ENCODE measurements at regions not wholly inside any gene's neighbourhood (a gene's known extent, or its start where the extent isn't known, plus 50 kb on each side); places are given as distances from the start of the nearest gene placed in this dataset.
A peak's percentile ranks its signal among the peaks of the same experiment; 100 is the strongest.

DNA sequence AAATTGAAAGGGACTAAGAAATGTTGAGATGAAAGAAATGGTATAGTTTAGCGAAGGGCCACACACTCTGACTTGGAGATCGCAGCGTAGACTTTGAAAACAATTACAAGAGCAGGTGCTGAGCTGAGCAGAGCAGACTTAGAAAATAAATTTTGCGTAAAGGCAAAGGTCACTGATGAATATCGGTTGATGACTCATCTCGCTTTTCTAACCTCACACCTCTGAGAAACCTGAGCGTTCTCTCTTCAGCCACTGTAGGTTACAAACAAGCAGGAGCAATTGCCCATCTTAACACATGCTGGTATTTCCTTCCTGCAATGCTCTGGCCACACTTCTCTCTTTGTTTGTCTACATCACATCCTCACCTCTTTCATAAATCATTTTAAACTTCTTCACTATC is 190.6 kb upstream of the C9orf72 start:
- DNase-seq (ENCODE audit: low read depth in 1 of 2, low spot score in 2 of 2) (no peak), FAIRE-seq (no peak)
- no peaks in the 10 kb centered on the region for H3K36me3 ChIP-seq (ENCODE audit: control insufficient read depth in 2 of 4, insufficient read depth in 4 of 4, low read length in 3 of 4)
- H3K9me3 ChIP-seq (ENCODE audit: insufficient read depth in 2 of 2, low read depth in 1 of 2, low read length in 1 of 2) = 0 out of 4 replicates have a peak, but pooled peaks cover 0 to 3% of the 10 kb centered on the region in 2 experiments
- H3K4me1 ChIP-seq (replicated peaks in 1 of 4; ENCODE audit: control insufficient read depth in 3 of 4, insufficient read depth in 4 of 4, low read length in 3 of 4) = no peaks in the 10 kb centered on the region
- H3K14ac ChIP-seq (ENCODE audit: insufficient read length) = no peak overlapping the region
- H2BK15ac ChIP-seq (ENCODE audit: low read length) = no peak overlapping the region; the same call in 1 of the 2 replicates
- WGBS, 2 experiments (ENCODE audit: extremely low coverage in 1 of 2, insufficient coverage in 1 of 2, insufficient read length in 1 of 2, insufficient replicate concordance in 2 of 2, low coverage in 1 of 2, low lambda C conversion rate in 2 of 2, missing lambda C conversion rate in 1 of 2) = 98% methylated on average over 7 of the region's 7 CpGs; no CpG with 5 or more reads in 1 of the 2 experiments
- no peak overlapping the region for H4K91ac ChIP-seq (replicated peaks; ENCODE audit: insufficient read length, low read length)
- H3K79me1 ChIP-seq (ENCODE audit: low read depth, low read length) = no peaks in the 10 kb centered on the region
- H3K23me2 ChIP-seq (ENCODE audit: low read depth, low read length) = no peaks in the 10 kb centered on the region
- H2BK20ac ChIP-seq (ENCODE audit: low read length) = no peak overlapping the region
- H2AFZ ChIP-seq (ENCODE audit: low read length) = no peak overlapping the region
- no peak overlapping the region for H3K23ac ChIP-seq (ENCODE audit: insufficient read length)
- H3K4me2 ChIP-seq (ENCODE audit: insufficient read depth in 1 of 2, low read depth in 2 of 2, low read length in 2 of 2) = no peak overlapping the region
- CTCF ChIA-PET (ENCODE audit: partially characterized antibody) = no interaction called here
- H3K18ac ChIP-seq (ENCODE audit: extremely low read depth, low read length) = no peak overlapping the region
- H4K5ac ChIP-seq (ENCODE audit: insufficient read length, low read depth, low read length) = no peak overlapping the region
- H2AK5ac ChIP-seq (ENCODE audit: low read depth, low read length) = no peak overlapping the region
- no peaks in the 10 kb centered on the region for H4K20me1 ChIP-seq (replicated peaks in 1 of 2; ENCODE audit: control insufficient read depth in 1 of 2, insufficient read depth in 2 of 2, low read length in 2 of 2)
- H3K4me3 ChIP-seq (ENCODE audit: extremely low read depth in 1 of 4, insufficient read depth in 2 of 4, low read depth in 3 of 4, low read length in 4 of 4) = no peak overlapping the region
- no peak overlapping the region for H3K4ac ChIP-seq (replicated peaks; ENCODE audit: insufficient read length, low read depth, low read length)
- H3K27ac ChIP-seq (ENCODE audit: low read depth, low read length) = no peak overlapping the region
- H4K8ac ChIP-seq (ENCODE audit: extremely low read depth, insufficient read depth, low read length) = no peak overlapping the region
- H3K27me3 ChIP-seq (replicated peaks in 1 of 4; ENCODE audit: control insufficient read depth in 3 of 4, extremely low read depth in 1 of 4, insufficient read depth in 3 of 4, low read length in 3 of 4) = no peaks in the 10 kb centered on the region
- no peaks in the 10 kb centered on the region for H3K79me2 ChIP-seq (ENCODE audit: control insufficient read depth in 1 of 2, insufficient read depth in 2 of 2, low read length in 2 of 2)
- peak overlapping the region; percentile 10; the same call in 1 of the 2 replicates for H2BK12ac ChIP-seq (ENCODE audit: low read depth, low read length)
- no peak overlapping the region for H3K9ac ChIP-seq (replicated peaks in 1 of 4; ENCODE audit: extremely low read depth in 1 of 4, low read depth in 3 of 4, low read length in 3 of 4)
- H3K56ac ChIP-seq (replicated peaks; ENCODE audit: insufficient read length, low read depth, low read length) = no peak overlapping the region
- H2BK120ac ChIP-seq (replicated peaks; ENCODE audit: low read depth, low read length) = no peak overlapping the region
- POLR2A ChIA-PET (ENCODE audit: partially characterized antibody) = interaction anchor here (0.9 kb wide), 1 partner anchor 9 kb away, joined by 3 read pairs; no protein-coding TSS in a partner anchor
- H2BK5ac ChIP-seq (ENCODE audit: low read depth, low read length) = no peak overlapping the region
- TF ChIP-seq RFX5 (IDR thresholded peaks at IDR 0.05; ENCODE audit: borderline replicate concordance, low read depth, low read length) (no peak), SIRT6 (IDR thresholded peaks at IDR 0.05; ENCODE audit: low read length) (no peak), POLR2AphosphoS5 (IDR thresholded peaks at IDR 0.05; ENCODE audit: low read depth, low read length) (no peak), EZH2 (IDR thresholded peaks at IDR 0.05; ENCODE audit: low read depth, low read length, severe bottlenecking) (no peak), NRF1 (IDR thresholded peaks at IDR 0.05; ENCODE audit: low read depth, low read length) (no peak), GABPA (IDR thresholded peaks at IDR 0.05; ENCODE audit: borderline replicate concordance, insufficient read depth, low read length) (no peak), SRF (IDR thresholded peaks at IDR 0.05; ENCODE audit: low read depth, low read length) (no peak), CTBP2 (IDR thresholded peaks at IDR 0.05; ENCODE audit: borderline replicate concordance, insufficient read depth, insufficient read length, low read length) (no peak), SUZ12 (IDR thresholded peaks at IDR 0.05; ENCODE audit: low read length) (no peak), EGR1 (IDR thresholded peaks at IDR 0.05; ENCODE audit: borderline replicate concordance, low read depth, low read length) (no peak), NANOG (IDR thresholded peaks at IDR 0.05; ENCODE audit: insufficient read depth, low read depth, low read length, poor library complexity, severe bottlenecking) (no peak)
- TF ChIP-seq, protein P1, sequence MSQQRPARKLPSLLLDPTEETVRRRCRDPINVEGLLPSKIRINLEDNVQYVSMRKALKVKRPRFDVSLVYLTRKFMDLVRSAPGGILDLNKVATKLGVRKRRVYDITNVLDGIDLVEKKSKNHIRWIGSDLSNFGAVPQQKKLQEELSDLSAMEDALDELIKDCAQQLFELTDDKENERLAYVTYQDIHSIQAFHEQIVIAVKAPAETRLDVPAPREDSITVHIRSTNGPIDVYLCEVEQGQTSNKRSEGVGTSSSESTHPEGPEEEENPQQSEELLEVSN (IDR thresholded peaks at IDR 0.05) = no peak
- TF ChIP-seq, protein P2, sequence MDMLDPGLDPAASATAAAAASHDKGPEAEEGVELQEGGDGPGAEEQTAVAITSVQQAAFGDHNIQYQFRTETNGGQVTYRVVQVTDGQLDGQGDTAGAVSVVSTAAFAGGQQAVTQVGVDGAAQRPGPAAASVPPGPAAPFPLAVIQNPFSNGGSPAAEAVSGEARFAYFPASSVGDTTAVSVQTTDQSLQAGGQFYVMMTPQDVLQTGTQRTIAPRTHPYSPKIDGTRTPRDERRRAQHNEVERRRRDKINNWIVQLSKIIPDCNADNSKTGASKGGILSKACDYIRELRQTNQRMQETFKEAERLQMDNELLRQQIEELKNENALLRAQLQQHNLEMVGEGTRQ (IDR thresholded peaks at IDR 0.05; ENCODE audit: low read length) = no peak
